ENCODE measurements at regions not wholly inside any gene's neighbourhood (a gene's known extent, or its start where the extent isn't known, plus 50 kb on each side); places are given as distances from the start of the nearest gene placed in this dataset.

- FAIRE-seq: no peak
These were observed 172.5 kb upstream of the TLE3 start for GRCh38 chr15:70269991-70270751.

More at GRCh38 chr15:70269991-70270751, 172.5 kb upstream of the TLE3 start:
- H3K4me2 ChIP-seq (ENCODE audit: insufficient read depth in 1 of 2, low read depth in 2 of 2, low read length in 2 of 2): no peak overlapping the region
- ChIA-PET CTCF (ENCODE audit: partially characterized antibody) (interaction anchor here (0.8 to 3.2 kb wide), 4 partner anchors 11 to 166 kb away, joined by 3 to 12 read pairs (median 4); no protein-coding TSS in a partner anchor), POLR2A (ENCODE audit: partially characterized antibody) (interaction anchor here (1.0 kb wide), 1 partner anchor 171 kb away, joined by 4 read pairs; no protein-coding TSS in a partner anchor)
- H3K4ac ChIP-seq (replicated peaks; ENCODE audit: insufficient read length, low read depth, low read length): no peak overlapping the region
- no peaks in the 10 kb centered on the region for H3K79me2 ChIP-seq (ENCODE audit: control insufficient read depth in 1 of 2, insufficient read depth in 2 of 2, low read length in 2 of 2)
- H4K20me1 ChIP-seq (replicated peaks in 1 of 2; ENCODE audit: control insufficient read depth in 1 of 2, insufficient read depth in 2 of 2, low read length in 2 of 2): no peaks in the 10 kb centered on the region
- TF ChIP-seq RBBP5 (IDR thresholded peaks at IDR 0.05; ENCODE audit: borderline replicate concordance, low read depth, low read length): no peak
- no peak for TF ChIP-seq HDAC2 (IDR thresholded peaks at IDR 0.05; ENCODE audit: borderline replicate concordance in 1 of 2, low read depth in 2 of 2, low read length in 2 of 2)
- TF ChIP-seq SAP30 (IDR thresholded peaks at IDR 0.05; ENCODE audit: insufficient read depth, insufficient replicate concordance, low read length): no peak
- no peak for TF ChIP-seq RAD21 (IDR thresholded peaks at IDR 0.05 in 1 of 2, conservative IDR thresholded peaks at IDR 0.05 in 1 of 2; ENCODE audit: low read depth in 2 of 2, low read length in 2 of 2)
- no peak for TF ChIP-seq POLR2AphosphoS5 (IDR thresholded peaks at IDR 0.05; ENCODE audit: low read depth, low read length)
- no peak for TF ChIP-seq GTF2F1 (IDR thresholded peaks at IDR 0.05; ENCODE audit: borderline replicate concordance, low read depth, low read length)
- no peak for TF ChIP-seq CTCF (IDR thresholded peaks at IDR 0.05; ENCODE audit: control extremely low read depth in 1 of 3, insufficient read depth in 1 of 3, low read depth in 1 of 3, low read length in 3 of 3)
- WGBS, 2 experiments (ENCODE audit: extremely low coverage in 1 of 2, insufficient coverage in 1 of 2, insufficient read length in 1 of 2, insufficient replicate concordance in 2 of 2, low coverage in 1 of 2, low lambda C conversion rate in 2 of 2, missing lambda C conversion rate in 1 of 2): 88% methylated on average over 10 of the region's 10 CpGs; no CpG with 5 or more reads in 1 of the 2 experiments
- H2BK12ac ChIP-seq (ENCODE audit: low read depth, low read length): no peak overlapping the region
- peaks cover 0 to 11% (median 6%) of the 10 kb centered on the region in 4 experiments; a peak in 5 of 7 replicates for H3K4me1 ChIP-seq (replicated peaks in 1 of 4; ENCODE audit: control insufficient read depth in 3 of 4, insufficient read depth in 4 of 4, low read length in 3 of 4)
- no peaks in the 10 kb centered on the region for H3K23me2 ChIP-seq (ENCODE audit: low read depth, low read length)
- H3K4me3 ChIP-seq (ENCODE audit: extremely low read depth in 1 of 4, insufficient read depth in 2 of 4, low read depth in 3 of 4, low read length in 4 of 4): no peak overlapping the region
- no peak overlapping the region for H3K27ac ChIP-seq (ENCODE audit: low read depth, low read length)
- no peak overlapping the region for H4K8ac ChIP-seq (ENCODE audit: extremely low read depth, insufficient read depth, low read length)
- no peak overlapping the region for H2AFZ ChIP-seq (ENCODE audit: low read length)
- H2BK5ac ChIP-seq (ENCODE audit: low read depth, low read length): no peak overlapping the region
- H3K27me3 ChIP-seq (replicated peaks in 1 of 4; ENCODE audit: control insufficient read depth in 3 of 4, extremely low read depth in 1 of 4, insufficient read depth in 3 of 4, low read length in 3 of 4): no peaks in the 10 kb centered on the region
- no peak overlapping the region for H4K5ac ChIP-seq (ENCODE audit: insufficient read length, low read depth, low read length)
- no peak overlapping the region for H4K91ac ChIP-seq (replicated peaks; ENCODE audit: insufficient read length, low read length)
- no peak for DNase-seq (ENCODE audit: low read depth in 1 of 2, low spot score in 2 of 2)
- no peak overlapping the region for H3K18ac ChIP-seq (ENCODE audit: extremely low read depth, low read length)
- no peak overlapping the region for H3K9ac ChIP-seq (replicated peaks in 1 of 4; ENCODE audit: extremely low read depth in 1 of 4, low read depth in 3 of 4, low read length in 3 of 4)
- H3K23ac ChIP-seq (ENCODE audit: insufficient read length): no peak overlapping the region
- H2AK5ac ChIP-seq (ENCODE audit: low read depth, low read length): no peak overlapping the region
- H3K14ac ChIP-seq (ENCODE audit: insufficient read length): no peak overlapping the region
- H3K56ac ChIP-seq (replicated peaks; ENCODE audit: insufficient read length, low read depth, low read length): no peak overlapping the region
- H2BK20ac ChIP-seq (ENCODE audit: low read length): no peak overlapping the region
- H3K36me3 ChIP-seq (ENCODE audit: control insufficient read depth in 2 of 4, insufficient read depth in 4 of 4, low read length in 3 of 4): no peaks in the 10 kb centered on the region
- H3K9me3 ChIP-seq (ENCODE audit: insufficient read depth in 2 of 2, low read depth in 1 of 2, low read length in 1 of 2): no peaks in the 10 kb centered on the region
- no peak overlapping the region for H2BK120ac ChIP-seq (replicated peaks; ENCODE audit: low read depth, low read length)
- H3K79me1 ChIP-seq (ENCODE audit: low read depth, low read length): no peaks in the 10 kb centered on the region
- peak overlapping the region; percentile 63; the same call in 1 of the 2 replicates for H2BK15ac ChIP-seq (ENCODE audit: low read length)

Data from H1 (cell line).